WTC11 (cell line): ENCODE measurements at regions not wholly inside any gene's neighbourhood (a gene's known extent, or its start where the extent isn't known, plus 50 kb on each side); places are given as distances from the start of the nearest gene placed in this dataset.

Experiments used
- ATAC-seq: fragments of 200-7000 bp; cut with Tn5 transposase; 2 replicates; pipeline ENCODE4 v1.10.0; 2021; ENCODE audit warnings: mild to moderate bottlenecking, moderate library complexity
- CTCF ChIA-PET: fragments of 300-600 bp; sonication (Branson Sonifier 250); formaldehyde crosslinking; loops from one replicate; lab custom pipeline; 2021; ENCODE audit warnings: antibody characterized with exemption; lab: Charles Lee
- POLR2A ChIA-PET: fragments of 350-600 bp; sonication (Branson Sonifier 250); formaldehyde crosslinking; loops from one replicate; lab custom pipeline; 2021; ENCODE audit warnings: antibody characterized with exemption; lab: Charles Lee
- DNase-seq: peaks from one replicate; pipeline ENCODE4 v3.0.0; 2021; ENCODE audit warnings: low spot score
- H3K27ac Mint-ChIP-seq: 2 replicates; pipeline ENCODE4 v1.8.0; 2021; ENCODE audit warnings: mixed read lengths
- H3K27me3 Mint-ChIP-seq: 2 replicates; pipeline ENCODE4 v1.8.0; 2021; ENCODE audit warnings: low read depth, mild to moderate bottlenecking, moderate library complexity, mixed read lengths
- H3K36me3 Mint-ChIP-seq: 2 replicates; pipeline ENCODE4 v1.8.0; 2021; ENCODE audit warnings: mixed read lengths
- H3K4me1 Mint-ChIP-seq: 2 replicates; pipeline ENCODE4 v1.8.0; 2022; ENCODE audit warnings: mixed read lengths
- H3K4me3 Mint-ChIP-seq: 2 replicates; pipeline ENCODE4 v1.8.0; 2021; ENCODE audit warnings: mild to moderate bottlenecking, moderate library complexity, mixed read lengths
- H3K9me3 Mint-ChIP-seq: 2 replicates; pipeline ENCODE4 v1.8.0; 2021; ENCODE audit warnings: mixed read lengths
- ATF3 ChIP-seq: sonication (generic); formaldehyde crosslinking; conservative IDR thresholded peaks from 2 replicates; pipeline ENCODE4 v1.8.1; 2022; ENCODE audit warnings: mild to moderate bottlenecking, missing genetic modification reagents
- CREM ChIP-seq: sonication (generic); formaldehyde crosslinking; IDR thresholded peaks from 2 replicates; pipeline ENCODE4 v1.8.1; 2022; ENCODE audit warnings: mild to moderate bottlenecking, missing genetic modification reagents, moderate library complexity
- E2F5 ChIP-seq: sonication (generic); formaldehyde crosslinking; IDR thresholded peaks from 2 replicates; pipeline ENCODE4 v1.8.1; 2022; ENCODE audit warnings: mild to moderate bottlenecking, moderate library complexity, missing genetic modification reagents
- EMX1 ChIP-seq: fragments of 250-450 bp; sonication (Bioruptor Pico); IDR thresholded peaks from 2 replicates; pipeline ENCODE4 v1.8.0; 2021; ENCODE audit warnings: mild to moderate bottlenecking
- FOXK1 ChIP-seq: sonication (generic); formaldehyde crosslinking; IDR thresholded peaks from 2 replicates; pipeline ENCODE4 v1.8.0; 2022; ENCODE audit warnings: mild to moderate bottlenecking, moderate library complexity, missing genetic modification reagents
- GRHL2 ChIP-seq: fragments of 250-450 bp; sonication (Bioruptor Pico); IDR thresholded peaks from 2 replicates; pipeline ENCODE4 v1.8.0; 2022; ENCODE audit warnings: mild to moderate bottlenecking, moderate library complexity; ENCODE audit not compliant: insufficient replicate concordance, severe bottlenecking
- HMGA2 ChIP-seq: fragments of 250-450 bp; sonication (Bioruptor Pico); IDR thresholded peaks from 2 replicates; pipeline ENCODE4 v1.4.0; 2021; ENCODE audit warnings: mild to moderate bottlenecking, moderate library complexity
- IRF2 ChIP-seq: sonication (generic); formaldehyde crosslinking; IDR thresholded peaks from 2 replicates; pipeline ENCODE4 v1.8.0; 2022; ENCODE audit warnings: low read depth, missing genetic modification reagents, borderline replicate concordance
- NR2C2 ChIP-seq: sonication (generic); formaldehyde crosslinking; IDR thresholded peaks from 2 replicates; pipeline ENCODE4 v1.8.0; 2022; ENCODE audit warnings: mild to moderate bottlenecking, missing genetic modification reagents
- RELA ChIP-seq: sonication (generic); formaldehyde crosslinking; IDR thresholded peaks from 2 replicates; pipeline ENCODE4 v1.8.1; 2022; ENCODE audit warnings: missing genetic modification reagents, mild to moderate bottlenecking, borderline replicate concordance
- SMAD4 ChIP-seq: sonication (generic); formaldehyde crosslinking; IDR thresholded peaks from 2 replicates; pipeline ENCODE4 v1.8.0; 2022; ENCODE audit warnings: mild to moderate bottlenecking, missing genetic modification reagents
- TEAD4 ChIP-seq: sonication (generic); formaldehyde crosslinking; IDR thresholded peaks from 2 replicates; pipeline ENCODE4 v1.8.0; 2022; ENCODE audit warnings: mild to moderate bottlenecking, missing genetic modification reagents
- ZBTB43 ChIP-seq: sonication (generic); formaldehyde crosslinking; IDR thresholded peaks from 2 replicates; pipeline ENCODE4 v1.8.1; 2023; ENCODE audit warnings: mild to moderate bottlenecking, missing genetic modification reagents
- ZNF121 ChIP-seq: sonication (generic); formaldehyde crosslinking; IDR thresholded peaks from 2 replicates; pipeline ENCODE4 v1.8.0; 2023; ENCODE audit warnings: missing genetic modification reagents
- ZNF416 ChIP-seq: fragments of 250-450 bp; sonication (Bioruptor Pico); IDR thresholded peaks from 2 replicates; pipeline ENCODE4 v1.9.0; 2021; ENCODE audit warnings: mild to moderate bottlenecking, inconsistent platforms
- ZNF512 ChIP-seq: sonication (generic); formaldehyde crosslinking; IDR thresholded peaks from 2 replicates; pipeline ENCODE4 v1.8.1; 2022; ENCODE audit warnings: missing genetic modification reagents, borderline replicate concordance
- ZNF671 ChIP-seq: fragments of 250-450 bp; sonication (Bioruptor Pico); IDR thresholded peaks from 2 replicates; pipeline ENCODE4 v1.8.0; 2021; ENCODE audit warnings: mild to moderate bottlenecking
- TF ChIP-seq, protein P1 (sequence below): fragments of 250-450 bp; sonication (Bioruptor Pico); IDR thresholded peaks from 2 replicates; pipeline ENCODE4 v1.9.0; 2021; ENCODE audit warnings: mild to moderate bottlenecking
- TF ChIP-seq, protein P2 (sequence below): sonication (generic); formaldehyde crosslinking; IDR thresholded peaks from 2 replicates; pipeline ENCODE4 v1.8.1; 2023; ENCODE audit warnings: mild to moderate bottlenecking, missing genetic modification reagents, borderline replicate concordance

GRCh38 chr2:133927894-133928293 is 326.0 kb upstream of the MGAT5 start:
- Mint-ChIP-seq H3K27ac (no peak overlapping the region), H3K4me1 (no peaks in the 10 kb centered on the region), H3K9me3 (peaks cover 10% of the 10 kb centered on the region)
- TF ChIP-seq ZNF416 (CRISPR knock-in tag), result no peak
- TF ChIP-seq, all 79 proteins: peak for 0
- no peak overlapping the region for H3K4me3 Mint-ChIP-seq
- DNase-seq (no peak), ATAC-seq (no peak)
- ChIA-PET CTCF (no interaction called here), POLR2A (no interaction called here)
- peaks cover 3% of the 10 kb centered on the region; the same call in 1 of the 2 replicates for H3K27me3 Mint-ChIP-seq
- no peaks in the 10 kb centered on the region for H3K36me3 Mint-ChIP-seq

GRCh38 chr2:133936096-133936495 is 317.8 kb upstream of the MGAT5 start:
- Mint-ChIP-seq H3K36me3 (no peaks in the 10 kb centered on the region), H3K4me1 (peaks cover 6% of the 10 kb centered on the region)
- POLR2A ChIA-PET, result no interaction called here

GRCh38 chr2:133936601-133937000 is 317.3 kb upstream of the MGAT5 start:
- Mint-ChIP-seq H3K27ac (no peak overlapping the region), H3K36me3 (no peaks in the 10 kb centered on the region), H3K27me3 (no peaks in the 10 kb centered on the region), H3K4me3 (no peak overlapping the region), H3K9me3 (no peaks in the 10 kb centered on the region), H3K4me1 (peaks cover 6% of the 10 kb centered on the region)
- ATAC-seq (no peak), DNase-seq (no peak)
- ChIA-PET POLR2A (no interaction called here), CTCF (interaction anchor here (1.5 kb wide), 1 partner anchor 50 kb away, joined by 4 read pairs; no protein-coding TSS in a partner anchor)
- TF ChIP-seq TEAD4 (CRISPR knock-in tag) (no peak), IRF2 (CRISPR knock-in tag) (no peak), E2F5 (CRISPR knock-in tag) (no peak), CREM (CRISPR knock-in tag) (no peak), SMAD4 (CRISPR knock-in tag) (no peak), EMX1 (no peak), ZBTB43 (CRISPR knock-in tag) (no peak), ATF3 (CRISPR knock-in tag) (no peak), RELA (CRISPR knock-in tag) (no peak)
- TF ChIP-seq, protein P1, sequence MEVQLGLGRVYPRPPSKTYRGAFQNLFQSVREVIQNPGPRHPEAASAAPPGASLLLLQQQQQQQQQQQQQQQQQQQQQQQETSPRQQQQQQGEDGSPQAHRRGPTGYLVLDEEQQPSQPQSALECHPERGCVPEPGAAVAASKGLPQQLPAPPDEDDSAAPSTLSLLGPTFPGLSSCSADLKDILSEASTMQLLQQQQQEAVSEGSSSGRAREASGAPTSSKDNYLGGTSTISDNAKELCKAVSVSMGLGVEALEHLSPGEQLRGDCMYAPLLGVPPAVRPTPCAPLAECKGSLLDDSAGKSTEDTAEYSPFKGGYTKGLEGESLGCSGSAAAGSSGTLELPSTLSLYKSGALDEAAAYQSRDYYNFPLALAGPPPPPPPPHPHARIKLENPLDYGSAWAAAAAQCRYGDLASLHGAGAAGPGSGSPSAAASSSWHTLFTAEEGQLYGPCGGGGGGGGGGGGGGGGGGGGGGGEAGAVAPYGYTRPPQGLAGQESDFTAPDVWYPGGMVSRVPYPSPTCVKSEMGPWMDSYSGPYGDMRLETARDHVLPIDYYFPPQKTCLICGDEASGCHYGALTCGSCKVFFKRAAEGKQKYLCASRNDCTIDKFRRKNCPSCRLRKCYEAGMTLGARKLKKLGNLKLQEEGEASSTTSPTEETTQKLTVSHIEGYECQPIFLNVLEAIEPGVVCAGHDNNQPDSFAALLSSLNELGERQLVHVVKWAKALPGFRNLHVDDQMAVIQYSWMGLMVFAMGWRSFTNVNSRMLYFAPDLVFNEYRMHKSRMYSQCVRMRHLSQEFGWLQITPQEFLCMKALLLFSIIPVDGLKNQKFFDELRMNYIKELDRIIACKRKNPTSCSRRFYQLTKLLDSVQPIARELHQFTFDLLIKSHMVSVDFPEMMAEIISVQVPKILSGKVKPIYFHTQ (CRISPR knock-in tag), result no peak

More at GRCh38 chr2:133936096-133936495, 317.8 kb upstream of the MGAT5 start:
- ATAC-seq, result no peak
- Mint-ChIP-seq H3K4me3 (no peak overlapping the region), H3K27ac (no peak overlapping the region), H3K27me3 (no peaks in the 10 kb centered on the region)
- TF ChIP-seq NR2C2 (CRISPR knock-in tag) (no peak), ZNF671 (CRISPR knock-in tag) (no peak), ZNF512 (CRISPR knock-in tag) (no peak), HMGA2 (no peak), E2F5 (CRISPR knock-in tag) (no peak), FOXK1 (no peak), ZNF121 (CRISPR knock-in tag) (no peak), GRHL2 (CRISPR knock-in tag) (no peak)
- TF ChIP-seq, protein P2, sequence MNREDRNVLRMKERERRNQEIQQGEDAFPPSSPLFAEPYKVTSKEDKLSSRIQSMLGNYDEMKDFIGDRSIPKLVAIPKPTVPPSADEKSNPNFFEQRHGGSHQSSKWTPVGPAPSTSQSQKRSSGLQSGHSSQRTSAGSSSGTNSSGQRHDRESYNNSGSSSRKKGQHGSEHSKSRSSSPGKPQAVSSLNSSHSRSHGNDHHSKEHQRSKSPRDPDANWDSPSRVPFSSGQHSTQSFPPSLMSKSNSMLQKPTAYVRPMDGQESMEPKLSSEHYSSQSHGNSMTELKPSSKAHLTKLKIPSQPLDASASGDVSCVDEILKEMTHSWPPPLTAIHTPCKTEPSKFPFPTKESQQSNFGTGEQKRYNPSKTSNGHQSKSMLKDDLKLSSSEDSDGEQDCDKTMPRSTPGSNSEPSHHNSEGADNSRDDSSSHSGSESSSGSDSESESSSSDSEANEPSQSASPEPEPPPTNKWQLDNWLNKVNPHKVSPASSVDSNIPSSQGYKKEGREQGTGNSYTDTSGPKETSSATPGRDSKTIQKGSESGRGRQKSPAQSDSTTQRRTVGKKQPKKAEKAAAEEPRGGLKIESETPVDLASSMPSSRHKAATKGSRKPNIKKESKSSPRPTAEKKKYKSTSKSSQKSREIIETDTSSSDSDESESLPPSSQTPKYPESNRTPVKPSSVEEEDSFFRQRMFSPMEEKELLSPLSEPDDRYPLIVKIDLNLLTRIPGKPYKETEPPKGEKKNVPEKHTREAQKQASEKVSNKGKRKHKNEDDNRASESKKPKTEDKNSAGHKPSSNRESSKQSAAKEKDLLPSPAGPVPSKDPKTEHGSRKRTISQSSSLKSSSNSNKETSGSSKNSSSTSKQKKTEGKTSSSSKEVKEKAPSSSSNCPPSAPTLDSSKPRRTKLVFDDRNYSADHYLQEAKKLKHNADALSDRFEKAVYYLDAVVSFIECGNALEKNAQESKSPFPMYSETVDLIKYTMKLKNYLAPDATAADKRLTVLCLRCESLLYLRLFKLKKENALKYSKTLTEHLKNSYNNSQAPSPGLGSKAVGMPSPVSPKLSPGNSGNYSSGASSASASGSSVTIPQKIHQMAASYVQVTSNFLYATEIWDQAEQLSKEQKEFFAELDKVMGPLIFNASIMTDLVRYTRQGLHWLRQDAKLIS (CRISPR knock-in tag), result no peak
- TF ChIP-seq, all 79 proteins: peak for 0
- no peak for DNase-seq
- CTCF ChIA-PET, result interaction anchor here (1.5 kb wide), 1 partner anchor 49 kb away, joined by 4 read pairs; no protein-coding TSS in a partner anchor
- no peaks in the 10 kb centered on the region for H3K9me3 Mint-ChIP-seq
